ENCODE measurements at regions not wholly inside any gene's neighbourhood (a gene's known extent, or its start where the extent isn't known, plus 50 kb on each side); places are given as distances from the start of the nearest gene placed in this dataset.

- Histone ChIP-seq H3K27ac (peak overlapping the region in 2 of 4 donors; percentile 60 to 73), H3K4me3 (no peak overlapping the region), H3K27me3 (no peaks in the 10 kb centered on the region), H3K4me1 (peaks cover 0 to 65% (median 11%) of the 10 kb centered on the region in 4 donors), H3K9me3 (peaks cover 0 to 4% (median 0%) of the 10 kb centered on the region in 4 donors), H3K36me3 (no peaks in the 10 kb centered on the region)
- TF ChIP-seq EP300 (IDR thresholded peaks at IDR 0.05) (no peak), CTCF (IDR thresholded peaks at IDR 0.05) (no peak), POLR2A (IDR thresholded peaks at IDR 0.05) (no peak)
- no peak for DNase-seq (ENCODE audit: low spot score in 2 of 2)
- 86 to 98% methylated on average over 4 of the region's 4 CpGs for WGBS, 2 donors
Measured at GRCh38 chr7:17498230-17498629, 199.8 kb downstream of the AHR start.

GRCh38 chr7:17500736-17501135 is 202.3 kb downstream of the AHR start:
- no peak for TF ChIP-seq EP300 (IDR thresholded peaks at IDR 0.05)
- no peaks in the 10 kb centered on the region for H3K36me3 ChIP-seq
- H3K4me3 ChIP-seq = no peak overlapping the region
- no peak for DNase-seq (ENCODE audit: low spot score in 2 of 2)
- H3K27me3 ChIP-seq = no peaks in the 10 kb centered on the region
- peaks cover 0 to 64% (median 11%) of the 10 kb centered on the region in 4 donors for H3K4me1 ChIP-seq
- H3K27ac ChIP-seq = peak overlapping the region in 2 of 4 donors; percentile 36 to 73
- H3K9me3 ChIP-seq = no peaks in the 10 kb centered on the region

- WGBS, 2 donors = 27 to 38% methylated on average over 1 of the region's 1 CpG
- Histone ChIP-seq H3K9me3 (no peaks in the 10 kb centered on the region), H3K4me3 (no peak overlapping the region)
Measured at GRCh38 chr7:17501441-17502212, 203.2 kb downstream of the AHR start.

DNA sequence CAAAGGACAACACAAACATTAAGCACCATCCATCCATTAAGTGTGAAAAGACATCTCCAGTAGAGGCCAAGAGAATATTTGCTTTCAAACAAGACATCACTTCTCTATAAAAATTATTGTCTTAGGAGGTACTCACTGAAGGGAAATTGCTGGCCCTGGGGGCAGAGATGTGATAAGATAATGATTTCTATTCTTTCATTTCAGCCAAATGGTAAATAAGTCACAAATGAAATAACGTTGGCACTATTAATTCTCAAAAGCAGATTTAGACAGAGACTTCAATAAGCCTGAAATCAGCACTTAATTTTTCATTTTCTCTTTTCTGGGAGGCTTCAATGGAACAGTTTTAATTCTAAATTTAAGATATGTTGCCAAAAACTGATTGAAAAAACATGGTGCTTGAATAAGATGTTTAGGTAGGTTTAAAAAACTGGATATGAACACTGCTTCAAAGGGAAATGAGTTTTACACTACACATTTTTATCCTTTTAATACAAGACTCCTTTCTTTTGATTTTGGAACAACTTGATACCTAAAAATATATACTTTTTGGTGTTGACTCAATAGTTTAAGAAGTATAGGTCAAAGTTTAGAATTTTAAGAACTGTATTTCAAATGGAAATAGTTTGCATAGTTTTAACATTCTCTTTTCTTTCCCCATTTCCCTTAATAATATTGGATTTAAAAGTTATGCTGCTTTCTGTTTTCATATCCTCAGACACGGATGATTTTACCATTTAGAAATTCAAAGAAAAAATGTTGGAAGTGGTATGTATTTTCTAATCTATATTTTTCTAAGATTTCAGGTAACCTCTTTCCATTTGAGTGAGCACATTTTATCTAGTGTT is 204.0 kb downstream of the AHR start:
- H3K27ac ChIP-seq = peak overlapping the region in 2 of 4 donors; percentile 49 to 73
- H3K4me1 ChIP-seq = peaks cover 0 to 53% (median 11%) of the 10 kb centered on the region in 4 donors
- TF ChIP-seq POLR2A (IDR thresholded peaks at IDR 0.05) (no peak), EP300 (IDR thresholded peaks at IDR 0.05) (no peak), CTCF (IDR thresholded peaks at IDR 0.05) (no peak)
- 31% methylated on average over 2 of the region's 2 CpGs for WGBS, 2 donors
- H3K9me3 ChIP-seq = no peaks in the 10 kb centered on the region
- no peaks in the 10 kb centered on the region for H3K27me3 ChIP-seq
- no peak overlapping the region for H3K4me3 ChIP-seq
- no peak for DNase-seq (ENCODE audit: low spot score in 2 of 2)
- H3K36me3 ChIP-seq = no peaks in the 10 kb centered on the region

More at GRCh38 chr7:17501441-17502212, 203.2 kb downstream of the AHR start:
- TF ChIP-seq EP300 (IDR thresholded peaks at IDR 0.05) (no peak), POLR2A (IDR thresholded peaks at IDR 0.05) (no peak), CTCF (IDR thresholded peaks at IDR 0.05) (no peak)
- DNase-seq (ENCODE audit: low spot score in 2 of 2) = no peak
- Histone ChIP-seq H3K36me3 (no peaks in the 10 kb centered on the region), H3K4me1 (peaks cover 0 to 57% (median 11%) of the 10 kb centered on the region in 4 donors), H3K27ac (peak overlapping the region in 2 of 4 donors; percentile 49 to 73), H3K27me3 (no peaks in the 10 kb centered on the region)

DNA sequence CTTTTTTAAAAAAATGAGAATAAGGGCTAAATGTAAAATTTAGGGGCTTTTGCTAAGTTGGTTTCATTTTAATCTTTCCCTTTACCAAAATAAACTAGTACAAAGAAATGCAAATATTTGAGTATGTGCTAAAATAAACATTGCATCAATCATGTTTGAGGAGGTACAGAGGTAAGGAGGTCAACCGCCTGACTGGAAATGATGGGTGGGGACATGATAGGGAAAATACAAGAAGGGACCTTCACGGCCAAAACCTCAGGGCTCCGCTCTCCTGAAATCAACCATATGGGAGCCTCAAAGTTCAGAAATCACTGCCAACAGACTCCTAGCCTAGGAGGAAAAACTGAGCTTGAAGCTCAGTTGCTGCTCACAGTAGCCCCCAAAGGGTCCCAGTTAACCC is 207.6 kb downstream of the AHR start:
- peak in 1 of 2 donors; percentile 17 for DNase-seq (ENCODE audit: low spot score in 2 of 2)
- H3K27me3 ChIP-seq = no peaks in the 10 kb centered on the region

More for the DNA sequence above, 207.6 kb downstream of the AHR start:
- TF ChIP-seq CTCF (IDR thresholded peaks at IDR 0.05) (no peak), EP300 (IDR thresholded peaks at IDR 0.05) (no peak), POLR2A (IDR thresholded peaks at IDR 0.05) (no peak)
- no peak overlapping the region for H3K4me3 ChIP-seq
- peak overlapping the region in 1 of 4 donors; percentile 39 for H3K27ac ChIP-seq
- H3K36me3 ChIP-seq = no peaks in the 10 kb centered on the region
- H3K9me3 ChIP-seq = no peaks in the 10 kb centered on the region
- peaks cover 0 to 32% (median 6%) of the 10 kb centered on the region in 4 donors for H3K4me1 ChIP-seq
- 59 to 62% methylated on average over 3 of the region's 3 CpGs for WGBS, 2 donors

Measured in tibial nerve (tissue), 4 donors.